BE2C (cell line): ENCODE measurements at regions not wholly inside any gene's neighbourhood (a gene's known extent, or its start where the extent isn't known, plus 50 kb on each side); places are given as distances from the start of the nearest gene placed in this dataset.

Experiments used
- DNase-seq: peaks from one replicate; pipeline ENCODE4 v3.0.0-alpha.2; 2020
- H3K27me3 ChIP-seq: fragments of 250-450 bp; sonication (Bioruptor Pico); 2 replicates; pipeline ENCODE4 v1.5.1; 2020; ENCODE audit warnings: mild to moderate bottlenecking
- H3K36me3 ChIP-seq: fragments of 250-450 bp; sonication (Bioruptor Pico); 2 replicates; pipeline ENCODE4 v1.5.1; 2020; ENCODE audit warnings: mild to moderate bottlenecking
- H3K4me1 ChIP-seq: fragments of 250-450 bp; sonication (Bioruptor Pico); 2 replicates; pipeline ENCODE4 v1.5.1; 2020
- H3K4me3 ChIP-seq: 2 replicates; pipeline ENCODE4 v1.5.1; 2011; ENCODE audit warnings: low read depth, low read length
- H3K9me3 ChIP-seq: fragments of 250-450 bp; sonication (Bioruptor Pico); 2 replicates; pipeline ENCODE4 v1.5.1; 2020
- TF ChIP-seq, protein P1 (sequence below): IDR thresholded peaks from 2 replicates; pipeline ENCODE4 v1.5.1; 2012; ENCODE audit warnings: mild to moderate bottlenecking, low read depth, low read length

DNA sequence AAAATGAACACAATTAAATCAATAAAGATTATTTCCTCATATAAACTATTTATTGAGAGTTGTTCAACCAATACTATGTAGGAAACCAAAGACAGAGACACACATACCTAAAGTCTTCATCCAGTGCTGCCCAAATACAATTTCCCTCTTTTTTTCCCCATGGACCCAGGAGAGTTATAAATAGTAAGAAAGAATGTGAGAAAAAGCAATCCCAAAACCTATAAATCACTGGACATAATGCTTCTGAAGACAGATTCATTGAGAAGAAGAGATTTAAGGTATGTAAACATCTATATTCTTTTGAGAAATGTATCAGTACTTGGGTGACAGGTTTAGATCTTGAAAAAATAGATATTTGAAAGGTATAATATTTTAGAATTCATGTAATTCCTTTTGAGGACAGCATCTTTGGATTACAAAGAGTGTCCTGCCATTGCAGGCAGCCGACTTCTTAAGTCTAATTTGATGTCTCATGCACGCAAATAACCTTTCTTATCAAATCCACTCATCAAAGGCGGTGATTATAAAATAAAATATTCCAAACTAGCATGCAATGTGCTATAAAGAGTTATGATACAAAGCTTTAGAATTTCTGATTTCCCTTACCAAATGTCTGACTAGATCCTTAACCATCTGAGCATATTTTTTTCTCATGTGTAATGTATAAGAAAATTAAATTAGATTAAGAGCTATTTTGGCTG, 739.4 kb downstream of the LIG4 start:
- DNase-seq = no peak
- H3K4me1 ChIP-seq = no peaks in the 10 kb centered on the region
- H3K9me3 ChIP-seq = no peaks in the 10 kb centered on the region
- no peaks in the 10 kb centered on the region for H3K36me3 ChIP-seq
- H3K4me3 ChIP-seq = no peak overlapping the region
- no peaks in the 10 kb centered on the region for H3K27me3 ChIP-seq
- TF ChIP-seq, protein P1, sequence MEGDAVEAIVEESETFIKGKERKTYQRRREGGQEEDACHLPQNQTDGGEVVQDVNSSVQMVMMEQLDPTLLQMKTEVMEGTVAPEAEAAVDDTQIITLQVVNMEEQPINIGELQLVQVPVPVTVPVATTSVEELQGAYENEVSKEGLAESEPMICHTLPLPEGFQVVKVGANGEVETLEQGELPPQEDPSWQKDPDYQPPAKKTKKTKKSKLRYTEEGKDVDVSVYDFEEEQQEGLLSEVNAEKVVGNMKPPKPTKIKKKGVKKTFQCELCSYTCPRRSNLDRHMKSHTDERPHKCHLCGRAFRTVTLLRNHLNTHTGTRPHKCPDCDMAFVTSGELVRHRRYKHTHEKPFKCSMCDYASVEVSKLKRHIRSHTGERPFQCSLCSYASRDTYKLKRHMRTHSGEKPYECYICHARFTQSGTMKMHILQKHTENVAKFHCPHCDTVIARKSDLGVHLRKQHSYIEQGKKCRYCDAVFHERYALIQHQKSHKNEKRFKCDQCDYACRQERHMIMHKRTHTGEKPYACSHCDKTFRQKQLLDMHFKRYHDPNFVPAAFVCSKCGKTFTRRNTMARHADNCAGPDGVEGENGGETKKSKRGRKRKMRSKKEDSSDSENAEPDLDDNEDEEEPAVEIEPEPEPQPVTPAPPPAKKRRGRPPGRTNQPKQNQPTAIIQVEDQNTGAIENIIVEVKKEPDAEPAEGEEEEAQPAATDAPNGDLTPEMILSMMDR = no peak

DNA sequence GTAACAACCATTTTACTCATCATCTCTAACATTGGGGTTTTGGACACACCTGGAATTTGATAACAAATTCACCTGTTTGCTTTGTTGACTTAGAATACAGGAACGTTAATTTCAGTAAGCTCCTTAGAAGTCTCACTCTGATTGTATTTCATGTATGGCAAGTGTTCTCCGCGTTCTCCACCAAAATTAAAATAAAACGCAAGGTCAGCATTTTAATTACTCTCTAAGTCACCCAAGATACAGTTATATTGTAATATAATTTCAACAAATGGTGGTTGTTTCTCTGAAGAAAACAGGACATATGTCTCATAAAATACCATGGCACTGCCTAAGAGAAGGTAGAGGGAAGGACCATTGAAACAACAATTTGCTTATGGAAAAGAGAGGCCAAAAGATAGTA, 742.1 kb downstream of the LIG4 start:
- H3K36me3 ChIP-seq = no peaks in the 10 kb centered on the region
- no peaks in the 10 kb centered on the region for H3K27me3 ChIP-seq
- DNase-seq = no peak
- H3K4me3 ChIP-seq = no peak overlapping the region
- no peaks in the 10 kb centered on the region for H3K9me3 ChIP-seq
- H3K4me1 ChIP-seq = no peaks in the 10 kb centered on the region
- TF ChIP-seq, protein P1 = no peak

DNA sequence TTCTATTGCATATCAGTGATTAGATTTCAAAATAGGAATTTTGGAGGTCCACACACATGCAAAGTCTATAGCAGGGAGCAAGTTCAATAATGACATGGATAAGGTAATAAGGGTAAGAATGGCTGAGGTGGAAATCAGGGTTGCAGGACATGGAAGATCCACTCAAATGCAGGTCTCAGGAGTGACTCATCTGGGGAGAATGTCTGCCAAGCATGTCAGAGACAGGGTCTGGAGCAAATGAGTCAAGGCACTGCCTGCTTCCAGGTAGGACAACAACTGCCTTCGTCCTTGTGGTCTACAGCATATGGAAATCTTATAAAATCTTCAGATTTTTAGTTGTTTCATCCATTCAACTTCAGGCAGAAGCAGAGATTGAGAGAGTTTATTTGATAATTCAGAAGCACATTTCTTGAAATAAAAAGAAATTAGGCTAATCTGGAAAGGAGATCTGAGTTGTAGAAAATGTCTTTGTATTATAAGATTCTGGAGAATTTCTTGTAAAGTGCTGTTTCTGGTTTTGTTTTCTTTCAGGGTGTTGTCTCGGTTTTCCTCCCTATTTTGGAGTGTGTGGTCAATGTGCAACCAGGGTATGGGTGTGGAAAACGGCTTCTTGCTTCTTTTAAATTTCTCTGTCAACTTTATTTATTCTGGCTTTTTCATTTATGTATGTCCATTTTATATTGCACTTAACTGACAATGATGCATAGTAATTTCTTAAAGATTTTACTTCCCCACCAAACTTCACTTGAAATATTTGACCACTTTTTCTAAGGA, 748.8 kb downstream of the LIG4 start:
- H3K36me3 ChIP-seq = no peaks in the 10 kb centered on the region
- no peak for DNase-seq
- no peak overlapping the region for H3K4me3 ChIP-seq
- H3K9me3 ChIP-seq = no peaks in the 10 kb centered on the region
- TF ChIP-seq, protein P1 = no peak
- H3K4me1 ChIP-seq = peaks cover 11% of the 10 kb centered on the region
- H3K27me3 ChIP-seq = no peaks in the 10 kb centered on the region

DNA sequence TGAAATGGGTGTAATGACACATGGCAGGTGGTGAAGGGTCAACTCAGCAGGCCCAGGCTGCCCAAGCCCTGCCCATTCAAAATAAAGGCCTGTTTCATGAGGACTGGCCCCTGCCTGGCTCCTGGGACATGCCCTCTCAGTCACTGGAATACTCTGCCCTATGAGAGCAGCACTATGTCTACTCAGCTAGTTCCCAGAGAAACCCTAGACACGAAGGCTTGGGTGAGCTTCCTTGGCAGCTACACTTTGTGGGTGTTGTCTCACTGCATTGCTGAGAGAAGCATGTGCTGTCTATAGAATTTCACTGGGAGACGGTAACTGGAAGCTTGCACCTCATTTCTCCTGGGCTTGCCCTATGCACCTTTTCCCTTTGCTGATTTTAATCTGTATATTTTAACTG, 752.8 kb downstream of the LIG4 start:
- no peak for DNase-seq
- Histone ChIP-seq H3K27me3 (no peaks in the 10 kb centered on the region), H3K4me1 (peaks cover 14% of the 10 kb centered on the region), H3K9me3 (no peaks in the 10 kb centered on the region), H3K4me3 (no peak overlapping the region), H3K36me3 (no peaks in the 10 kb centered on the region)
- TF ChIP-seq, protein P1 = no peak

DNA sequence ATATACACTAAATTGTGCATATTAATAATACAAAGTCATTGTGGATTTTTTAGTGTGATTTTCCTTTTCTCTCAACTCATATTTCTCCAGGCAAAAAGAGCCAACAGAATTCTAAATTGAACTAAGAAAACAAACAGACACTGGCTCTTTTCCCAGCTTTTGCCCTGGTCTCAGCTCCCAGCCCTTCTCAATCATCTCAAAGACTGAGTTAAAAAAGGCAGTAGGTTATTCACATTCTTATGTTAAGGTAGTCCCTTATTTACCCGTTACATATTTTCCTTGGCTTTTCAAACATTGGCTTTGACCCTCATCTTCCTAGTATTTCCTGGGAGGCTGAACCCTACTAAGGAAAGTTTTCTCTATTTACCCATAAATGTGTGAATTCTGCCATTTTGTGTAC, 753.6 kb downstream of the LIG4 start:
- no peaks in the 10 kb centered on the region for H3K27me3 ChIP-seq
- no peaks in the 10 kb centered on the region for H3K36me3 ChIP-seq
- TF ChIP-seq, protein P1 = no peak
- peaks cover 14% of the 10 kb centered on the region for H3K4me1 ChIP-seq
- DNase-seq = no peak
- H3K4me3 ChIP-seq = no peak overlapping the region
- H3K9me3 ChIP-seq = no peaks in the 10 kb centered on the region

DNA sequence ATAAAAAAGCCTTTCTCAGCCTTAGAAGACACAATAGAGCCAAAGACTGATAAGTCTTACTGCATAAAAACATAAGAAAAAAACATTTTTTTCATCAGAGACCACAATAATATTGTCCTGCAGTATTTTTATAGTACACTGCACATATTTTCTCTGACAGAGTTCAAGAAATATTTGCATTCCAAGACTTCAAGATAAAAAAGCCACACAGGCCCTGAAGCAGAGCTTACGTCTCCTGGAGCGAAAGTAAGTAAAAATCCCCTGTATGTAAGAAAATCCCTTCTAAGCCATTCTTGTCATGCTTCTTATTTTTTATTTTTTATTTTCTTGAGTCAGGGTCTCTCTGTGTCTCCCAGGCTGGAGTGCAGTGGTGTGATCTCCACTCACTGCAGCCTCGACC, 755.9 kb downstream of the LIG4 start:
- H3K4me1 ChIP-seq = peaks cover 7% of the 10 kb centered on the region
- no peak overlapping the region for H3K4me3 ChIP-seq
- no peak for DNase-seq
- H3K9me3 ChIP-seq = no peaks in the 10 kb centered on the region
- no peaks in the 10 kb centered on the region for H3K27me3 ChIP-seq
- no peaks in the 10 kb centered on the region for H3K36me3 ChIP-seq
- TF ChIP-seq, protein P1 = no peak
